CD14-positive monocyte (primary cell): ENCODE measurements at regions not wholly inside any gene's neighbourhood (a gene's known extent, or its start where the extent isn't known, plus 50 kb on each side); places are given as distances from the start of the nearest gene placed in this dataset.
A peak's percentile ranks its signal among the peaks of the same experiment; 100 is the strongest.

Experiments used
- DNase-seq, 3 donors: peaks; one replicate each; pipeline ENCODE4 v3.0.0-alpha.2; 2011 to 2022
- H2AFZ ChIP-seq: 2 replicates; pipeline ENCODE4 v1.6.0; 2012; ENCODE audit warnings: mild to moderate bottlenecking, low read depth, low read length, inconsistent platforms; ENCODE audit not compliant: insufficient read depth, poor library complexity, severe bottlenecking
- H3K27ac ChIP-seq, 2 donors: 1 replicate in 1 of 2; 2 replicates in 1 of 2; pipeline ENCODE4 v1.5.1; 2012 to 2013; ENCODE audit warnings: low read length in 2 of 2, control low read depth in 1 of 2, inconsistent platforms in 1 of 2, low read depth in 1 of 2, mild to moderate bottlenecking in 1 of 2
- H3K27me3 ChIP-seq, 2 donors: one replicate each; pipeline versions ENCODE4 v1.6.0 to v1.6.1; 2011 to 2013; ENCODE audit warnings: low read length in 2 of 2; ENCODE audit not compliant: control insufficient read depth in 2 of 2, insufficient read depth in 2 of 2
- H3K36me3 ChIP-seq, 2 donors: replicated peaks in 1 of 2; 1 replicate in 1 of 2; 2 replicates in 1 of 2; pipeline versions ENCODE4 v1.5.1 to v1.6.1; 2012 to 2013; ENCODE audit warnings: low read length in 2 of 2, control low read depth in 1 of 2, inconsistent platforms in 1 of 2, mild to moderate bottlenecking in 1 of 2; ENCODE audit not compliant: insufficient read depth in 2 of 2, control insufficient read depth in 1 of 2
- H3K4me1 ChIP-seq, 2 donors: 1 replicate in 1 of 2; 2 replicates in 1 of 2; pipeline versions ENCODE4 v1.5.1 to v1.6.1; 2012 to 2013; ENCODE audit warnings: low read length in 2 of 2, control low read depth in 1 of 2, inconsistent platforms in 1 of 2, mild to moderate bottlenecking in 1 of 2, moderate library complexity in 1 of 2; ENCODE audit not compliant: insufficient read depth in 2 of 2, control insufficient read depth in 1 of 2
- H3K4me2 ChIP-seq: replicated peaks from 2 replicates; pipeline ENCODE3; 2012; ENCODE audit warnings: low read length, moderate library complexity, mild to moderate bottlenecking; ENCODE audit not compliant: poor library complexity, severe bottlenecking; ENCODE audit errors: extremely low read depth
- H3K4me3 ChIP-seq, 3 experiments: fragments of 200-600 bp in 1 of 3; sonication (generic) in 1 of 3; replicated peaks in 1 of 3; 1 replicate in 2 of 3; 2 replicates in 1 of 3; pipeline ENCODE4 v1.5.1; 2011 to 2013; ENCODE audit warnings: low read length in 3 of 3, mild to moderate bottlenecking in 3 of 3, control low read depth in 2 of 3, low read depth in 2 of 3, inconsistent platforms in 1 of 3, moderate library complexity in 1 of 3
- H3K79me2 ChIP-seq: 2 replicates; pipeline ENCODE4 v1.6.0; 2012; ENCODE audit warnings: mild to moderate bottlenecking, control low read depth, inconsistent platforms, low read length, moderate library complexity; ENCODE audit not compliant: insufficient read depth
- H3K9ac ChIP-seq: 2 replicates; pipeline ENCODE4 v1.6.0; 2017; ENCODE audit warnings: low read length, mild to moderate bottlenecking; ENCODE audit not compliant: insufficient read depth, poor library complexity, severe bottlenecking
- H3K9me3 ChIP-seq, 2 donors: replicated peaks in 1 of 2; 1 replicate in 1 of 2; 2 replicates in 1 of 2; pipeline versions ENCODE4 v1.5.1 to v1.6.1; 2012 to 2013; ENCODE audit warnings: low read length in 2 of 2, control low read depth in 1 of 2; ENCODE audit not compliant: control insufficient read depth in 1 of 2, insufficient read depth in 1 of 2
- H4K20me1 ChIP-seq: 2 replicates; pipeline ENCODE4 v1.6.0; 2012; ENCODE audit warnings: mild to moderate bottlenecking, low read length, control low read depth, moderate library complexity; ENCODE audit not compliant: insufficient read depth
- H3K27ac Mint-ChIP-seq, 7 donors: one replicate each; pipeline ENCODE4 v1.8.0; 2020; ENCODE audit warnings: mild to moderate bottlenecking in 7 of 7, mixed read lengths in 7 of 7, moderate library complexity in 6 of 7, inconsistent platforms in 2 of 7
- H3K27me3 Mint-ChIP-seq, 3 donors: one replicate each; pipeline ENCODE4 v1.8.0; 2021 to 2022; ENCODE audit warnings: low read depth in 3 of 3, mild to moderate bottlenecking in 3 of 3, mixed read lengths in 3 of 3, moderate library complexity in 3 of 3, inconsistent platforms in 1 of 3
- H3K36me3 Mint-ChIP-seq, 2 donors: one replicate each; pipeline ENCODE4 v1.8.0; 2020; ENCODE audit warnings: mixed read lengths in 2 of 2, inconsistent platforms in 1 of 2, mild to moderate bottlenecking in 1 of 2
- H3K4me1 Mint-ChIP-seq: one replicate; pipeline ENCODE4 v1.8.0; 2020; ENCODE audit warnings: mild to moderate bottlenecking, mixed read lengths
- H3K4me3 Mint-ChIP-seq, 2 donors: one replicate each; pipeline ENCODE4 v1.8.0; 2020; ENCODE audit warnings: mild to moderate bottlenecking in 2 of 2, mixed read lengths in 2 of 2, moderate library complexity in 1 of 2
- H3K9me3 Mint-ChIP-seq, 7 donors: one replicate each; pipeline ENCODE4 v1.8.0; 2020 to 2022; ENCODE audit warnings: mixed read lengths in 7 of 7, mild to moderate bottlenecking in 6 of 7, moderate library complexity in 6 of 7, inconsistent platforms in 2 of 7
- CTCF ChIP-seq: fragments of 200-600 bp; IDR thresholded peaks from one replicate; pipeline ENCODE4 v1.8.0; 2022; ENCODE audit warnings: antibody characterized with exemption, mild to moderate bottlenecking
- WGBS: methylation state at CpG from one replicate; pipeline ENCODE4 v1.1.5; 2013; ENCODE audit warnings: missing lambda C conversion rate; ENCODE audit not compliant: insufficient coverage; 5-methylcytosine and 5-hydroxymethylcytosine counted together
- intact Hi-C, 2 donors: fragments of 100-400 bp; cut with micrococcal nuclease; formaldehyde crosslinking; loops; one replicate each; pipeline versions ENCODE4 v1.15.0 to v1.15.1; 2023

GRCh38 chr5:108521841-108522506 is 140.1 kb upstream of the FBXL17 start:
- no peak overlapping the region for H3K4me2 ChIP-seq
- peaks cover 3 to 10% (median 4%) of the 10 kb centered on the region in 7 donors for H3K9me3 Mint-ChIP-seq
- 0% methylated on average over 1 of the region's 4 CpGs for whole genome bisulfite sequencing
- no peaks in the 10 kb centered on the region for H3K79me2 ChIP-seq
- H3K4me3 Mint-ChIP-seq = no peak overlapping the region
- H3K27me3 ChIP-seq = no peaks in the 10 kb centered on the region
- H3K4me1 ChIP-seq = no peaks in the 10 kb centered on the region
- H2AFZ ChIP-seq = no peak overlapping the region
- H3K27ac ChIP-seq = no peak overlapping the region
- DNase-seq = peak in 2 of 3 donors; percentile 4 to 8
- H3K36me3 Mint-ChIP-seq = no peaks in the 10 kb centered on the region
- H4K20me1 ChIP-seq = no peaks in the 10 kb centered on the region
- no peaks in the 10 kb centered on the region for H3K9me3 ChIP-seq
- H3K4me3 ChIP-seq = no peak overlapping the region
- TF ChIP-seq CTCF = peak; percentile 66
- no peaks in the 10 kb centered on the region for H3K36me3 ChIP-seq
- no peak overlapping the region for H3K9ac ChIP-seq
- peaks cover 0 to 2% (median 0%) of the 10 kb centered on the region in 3 donors for H3K27me3 Mint-ChIP-seq
- no peak overlapping the region for H3K27ac Mint-ChIP-seq
- intact Hi-C loops = no loop called here
- H3K4me1 Mint-ChIP-seq = no peaks in the 10 kb centered on the region

- Histone ChIP-seq H3K27ac (no peak overlapping the region), H4K20me1 (no peaks in the 10 kb centered on the region), H3K4me2 (no peak overlapping the region), H3K36me3 (no peaks in the 10 kb centered on the region), H3K4me1 (no peaks in the 10 kb centered on the region), H3K9me3 (no peaks in the 10 kb centered on the region), H2AFZ (no peak overlapping the region), H3K4me3 (no peak overlapping the region), H3K9ac (no peak overlapping the region), H3K79me2 (no peaks in the 10 kb centered on the region), H3K27me3 (no peaks in the 10 kb centered on the region)
- no peaks in the 10 kb centered on the region for H3K4me1 Mint-ChIP-seq
- TF ChIP-seq CTCF = no peak
- no peak overlapping the region for H3K4me3 Mint-ChIP-seq
- H3K27me3 Mint-ChIP-seq = peaks cover 0 to 2% (median 0%) of the 10 kb centered on the region in 3 donors
- H3K27ac Mint-ChIP-seq = no peak overlapping the region
- H3K36me3 Mint-ChIP-seq = no peaks in the 10 kb centered on the region
- DNase-seq = no peak
- intact Hi-C loops = no loop called here
- WGBS = 25% methylated on average over 3 of the region's 7 CpGs
- H3K9me3 Mint-ChIP-seq = peaks cover 0 to 6% (median under 1%) of the 10 kb centered on the region in 7 donors
These were observed 139.3 kb upstream of the FBXL17 start for GRCh38 chr5:108521011-108521700.
